HepG2 (cell line): ENCODE measurements at regions not wholly inside any gene's neighbourhood (a gene's known extent, or its start where the extent isn't known, plus 50 kb on each side); places are given as distances from the start of the nearest gene placed in this dataset.

Experiments
- CAMTA2 ChIP-seq: sonication (generic); formaldehyde crosslinking; IDR thresholded peaks from 2 replicates; pipeline ENCODE4 v1.4.0; 2020; ENCODE audit warnings: mild to moderate bottlenecking, missing genetic modification reagents, borderline replicate concordance
- CTCF ChIP-seq: sonication (generic); formaldehyde crosslinking; IDR thresholded peaks from 2 replicates; pipeline ENCODE4 v1.5.0; 2020; ENCODE audit warnings: mild to moderate bottlenecking, missing genetic modification reagents, moderate library complexity
- DNMT3B ChIP-seq: conservative IDR thresholded peaks from 2 replicates; pipeline ENCODE4 v1.6.1; 2016; ENCODE audit warnings: missing biosample characterization, control low read depth
- NFYB ChIP-seq: sonication (generic); formaldehyde crosslinking; IDR thresholded peaks from 2 replicates; pipeline ENCODE4 v1.4.0; 2020; ENCODE audit warnings: missing genetic modification reagents
- NPAS2 ChIP-seq: sonication (generic); formaldehyde crosslinking; IDR thresholded peaks from 2 replicates; pipeline ENCODE4 v1.8.0; 2022; ENCODE audit warnings: mild to moderate bottlenecking, missing genetic modification reagents, borderline replicate concordance
- RFX5 ChIP-seq: IDR thresholded peaks from 2 replicates; pipeline ENCODE4 v1.6.1; 2011; ENCODE audit warnings: low read depth, low read length, improper control_type of control experiment
- TCF12 ChIP-seq, 2 experiments: fragments of 450-650 bp in 1 of 2; sonication (generic) in 1 of 2; formaldehyde crosslinking in 1 of 2; IDR thresholded peaks; 2 replicates each; pipeline versions ENCODE4 v1.6.1 to v1.8.0; 2017 to 2022; ENCODE audit warnings: antibody characterized with exemption in 1 of 2, mild to moderate bottlenecking in 1 of 2, missing genetic modification reagents in 1 of 2, moderate library complexity in 1 of 2
- ZBTB8A ChIP-seq: sonication (generic); formaldehyde crosslinking; IDR thresholded peaks from 2 replicates; pipeline ENCODE4 v1.4.0; 2020; ENCODE audit warnings: mild to moderate bottlenecking, low read depth, missing genetic modification reagents, borderline replicate concordance
- ZFP36 ChIP-seq: fragments of 150-350 bp; IDR thresholded peaks from 2 replicates; pipeline ENCODE4 v1.6.1; 2018; ENCODE audit warnings: borderline replicate concordance, low read length, low read depth; ENCODE audit not compliant: partially characterized antibody
- ZNF598 ChIP-seq: sonication (generic); formaldehyde crosslinking; IDR thresholded peaks from 2 replicates; pipeline ENCODE4 v1.5.1; 2020; ENCODE audit warnings: mild to moderate bottlenecking, missing genetic modification reagents, borderline replicate concordance
- ZSCAN30 ChIP-seq: sonication (generic); formaldehyde crosslinking; IDR thresholded peaks from 2 replicates; pipeline ENCODE4 v1.5.0; 2020; ENCODE audit warnings: mild to moderate bottlenecking, missing genetic modification reagents
- TF ChIP-seq, protein P1 (sequence below): sonication (generic); formaldehyde crosslinking; IDR thresholded peaks from 2 replicates; pipeline ENCODE4 v1.4.0; 2020; ENCODE audit warnings: missing genetic modification reagents, mild to moderate bottlenecking, borderline replicate concordance
- TF ChIP-seq, protein P2 (sequence below): IDR thresholded peaks from 2 replicates; pipeline ENCODE4 v1.6.1; 2012; ENCODE audit warnings: inconsistent platforms
- TF ChIP-seq, protein P3 (sequence below): sonication (generic); IDR thresholded peaks from 2 replicates; pipeline ENCODE4 v1.6.1; 2016; ENCODE audit warnings: low read depth, borderline replicate concordance

GRCh38 chr12:111225307-111225706 lies 143.6 kb downstream of the PHETA1 start:
- no peak for TF ChIP-seq NFYB (CRISPR knock-in tag)
- TF ChIP-seq, protein P1, sequence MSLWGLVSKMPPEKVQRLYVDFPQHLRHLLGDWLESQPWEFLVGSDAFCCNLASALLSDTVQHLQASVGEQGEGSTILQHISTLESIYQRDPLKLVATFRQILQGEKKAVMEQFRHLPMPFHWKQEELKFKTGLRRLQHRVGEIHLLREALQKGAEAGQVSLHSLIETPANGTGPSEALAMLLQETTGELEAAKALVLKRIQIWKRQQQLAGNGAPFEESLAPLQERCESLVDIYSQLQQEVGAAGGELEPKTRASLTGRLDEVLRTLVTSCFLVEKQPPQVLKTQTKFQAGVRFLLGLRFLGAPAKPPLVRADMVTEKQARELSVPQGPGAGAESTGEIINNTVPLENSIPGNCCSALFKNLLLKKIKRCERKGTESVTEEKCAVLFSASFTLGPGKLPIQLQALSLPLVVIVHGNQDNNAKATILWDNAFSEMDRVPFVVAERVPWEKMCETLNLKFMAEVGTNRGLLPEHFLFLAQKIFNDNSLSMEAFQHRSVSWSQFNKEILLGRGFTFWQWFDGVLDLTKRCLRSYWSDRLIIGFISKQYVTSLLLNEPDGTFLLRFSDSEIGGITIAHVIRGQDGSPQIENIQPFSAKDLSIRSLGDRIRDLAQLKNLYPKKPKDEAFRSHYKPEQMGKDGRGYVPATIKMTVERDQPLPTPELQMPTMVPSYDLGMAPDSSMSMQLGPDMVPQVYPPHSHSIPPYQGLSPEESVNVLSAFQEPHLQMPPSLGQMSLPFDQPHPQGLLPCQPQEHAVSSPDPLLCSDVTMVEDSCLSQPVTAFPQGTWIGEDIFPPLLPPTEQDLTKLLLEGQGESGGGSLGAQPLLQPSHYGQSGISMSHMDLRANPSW: no peak
- TF ChIP-seq CTCF: no peak
- TF ChIP-seq ZFP36: no peak
- no peak for TF ChIP-seq CAMTA2 (CRISPR knock-in tag)
- TF ChIP-seq RFX5: no peak
- TF ChIP-seq ZSCAN30 (CRISPR knock-in tag): no peak
- TF ChIP-seq ZNF598: no peak
- no peak for TF ChIP-seq NPAS2
- TF ChIP-seq DNMT3B: no peak
- TF ChIP-seq, protein P2, sequence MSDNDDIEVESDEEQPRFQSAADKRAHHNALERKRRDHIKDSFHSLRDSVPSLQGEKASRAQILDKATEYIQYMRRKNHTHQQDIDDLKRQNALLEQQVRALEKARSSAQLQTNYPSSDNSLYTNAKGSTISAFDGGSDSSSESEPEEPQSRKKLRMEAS: no peak
- TF ChIP-seq, protein P3, sequence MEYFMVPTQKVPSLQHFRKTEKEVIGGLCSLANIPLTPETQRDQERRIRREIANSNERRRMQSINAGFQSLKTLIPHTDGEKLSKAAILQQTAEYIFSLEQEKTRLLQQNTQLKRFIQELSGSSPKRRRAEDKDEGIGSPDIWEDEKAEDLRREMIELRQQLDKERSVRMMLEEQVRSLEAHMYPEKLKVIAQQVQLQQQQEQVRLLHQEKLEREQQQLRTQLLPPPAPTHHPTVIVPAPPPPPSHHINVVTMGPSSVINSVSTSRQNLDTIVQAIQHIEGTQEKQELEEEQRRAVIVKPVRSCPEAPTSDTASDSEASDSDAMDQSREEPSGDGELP: no peak
- TF ChIP-seq TCF12 (IDR thresholded peaks at IDR 0.05): no peak
- TF ChIP-seq TCF12 (CRISPR knock-in tag; IDR thresholded peaks at IDR 0.05): no peak
- TF ChIP-seq ZBTB8A (CRISPR knock-in tag): no peak
